H1 (cell line): ENCODE measurements at regions not wholly inside any gene's neighbourhood (a gene's known extent, or its start where the extent isn't known, plus 50 kb on each side); places are given as distances from the start of the nearest gene placed in this dataset.

Source experiments
- CTCF ChIA-PET: fragments of 300-600 bp; sonication (Branson Sonifier 250); formaldehyde crosslinking; loops from one replicate; lab custom pipeline; 2021; ENCODE audit not compliant: partially characterized antibody; lab: Charles Lee
- POLR2A ChIA-PET: fragments of 300-600 bp; sonication (Branson Sonifier 250); formaldehyde crosslinking; loops from one replicate; lab custom pipeline; 2021; ENCODE audit warnings: inconsistent platforms; ENCODE audit not compliant: partially characterized antibody; lab: Charles Lee
- DNase-seq, 2 experiments: peaks; one replicate each; pipeline versions ENCODE4 v3.0.0 to v3.0.0-alpha.2; 2010 to 2022; ENCODE audit warnings: low spot score in 2 of 2, low read depth in 1 of 2, mixed read lengths in 1 of 2
- FAIRE-seq: peaks from 2 replicates; lab custom pipeline; 2011; peaks lifted over from hg19 to GRCh38; lab: Jason Lieb, UNC
- H2AFZ ChIP-seq: 2 replicates; pipeline ENCODE4 v1.8.1; 2012; ENCODE audit warnings: low read length, inconsistent platforms
- H2AK5ac ChIP-seq: 2 replicates; pipeline ENCODE4 v1.6.1; 2013; ENCODE audit warnings: low read depth, low read length
- H2BK120ac ChIP-seq: replicated peaks from 2 replicates; pipeline ENCODE3; 2013; ENCODE audit warnings: low read depth, low read length, inconsistent platforms
- H2BK12ac ChIP-seq: 2 replicates; pipeline ENCODE4 v1.6.1; 2013; ENCODE audit warnings: low read depth, low read length
- H2BK15ac ChIP-seq: 2 replicates; pipeline ENCODE4 v1.6.1; 2013; ENCODE audit warnings: low read length
- H2BK20ac ChIP-seq: 2 replicates; pipeline ENCODE4 v1.6.1; 2013; ENCODE audit warnings: low read length
- H2BK5ac ChIP-seq: 2 replicates; pipeline ENCODE4 v1.6.1; 2013; ENCODE audit warnings: low read depth, low read length
- H3K14ac ChIP-seq: 2 replicates; pipeline ENCODE4 v1.6.1; 2013; ENCODE audit warnings: inconsistent platforms; ENCODE audit not compliant: insufficient read length
- H3K18ac ChIP-seq: 2 replicates; pipeline ENCODE4 v1.6.1; 2013; ENCODE audit warnings: low read length; ENCODE audit errors: extremely low read depth
- H3K23ac ChIP-seq: 2 replicates; pipeline ENCODE4 v1.6.1; 2013; ENCODE audit warnings: inconsistent platforms; ENCODE audit not compliant: insufficient read length
- H3K23me2 ChIP-seq: 2 replicates; pipeline ENCODE4 v1.6.1; 2013; ENCODE audit warnings: low read depth, low read length
- H3K27ac ChIP-seq: 2 replicates; pipeline ENCODE4 v1.6.1; 2011; ENCODE audit warnings: low read depth, low read length, inconsistent platforms
- H3K27me3 ChIP-seq, 4 experiments: replicated peaks in 1 of 4; 1 replicate in 1 of 4; 2 replicates in 3 of 4; pipeline versions ENCODE4 v1.6.1 to v1.8.1; 2011 to 2013; ENCODE audit warnings: low read length in 3 of 4, mild to moderate bottlenecking in 3 of 4, inconsistent platforms in 2 of 4, mixed read lengths in 2 of 4, moderate library complexity in 1 of 4; ENCODE audit not compliant: control insufficient read depth in 3 of 4, insufficient read depth in 3 of 4; ENCODE audit errors: extremely low read depth in 1 of 4
- H3K36me3 ChIP-seq, 4 experiments: 2 replicates each; pipeline versions ENCODE4 v1.6.1 to v1.8.1; 2011 to 2013; ENCODE audit warnings: mild to moderate bottlenecking in 4 of 4, low read length in 3 of 4, moderate library complexity in 2 of 4, control low read depth in 1 of 4, inconsistent platforms in 1 of 4; ENCODE audit not compliant: insufficient read depth in 4 of 4, control insufficient read depth in 2 of 4
- H3K4ac ChIP-seq: replicated peaks from 2 replicates; pipeline ENCODE3; 2013; ENCODE audit warnings: low read length, low read depth, mixed read lengths, inconsistent platforms; ENCODE audit not compliant: insufficient read length
- H3K4me1 ChIP-seq, 4 experiments: replicated peaks in 1 of 4; 1 replicate in 1 of 4; 2 replicates in 3 of 4; pipeline versions ENCODE4 v1.6.1 to v1.8.1; 2011 to 2013; ENCODE audit warnings: low read length in 3 of 4, inconsistent platforms in 2 of 4, mixed read lengths in 1 of 4; ENCODE audit not compliant: insufficient read depth in 4 of 4, control insufficient read depth in 3 of 4
- H3K4me2 ChIP-seq, 2 experiments: 2 replicates each; pipeline versions ENCODE4 v1.6.1 to v1.8.1; 2011 to 2013; ENCODE audit warnings: low read depth in 2 of 2, low read length in 2 of 2, control low read depth in 1 of 2, inconsistent platforms in 1 of 2, mild to moderate bottlenecking in 1 of 2; ENCODE audit not compliant: insufficient read depth in 1 of 2
- H3K4me3 ChIP-seq, 4 experiments: fragments of 200-600, 300-600 bp in 1 of 4; sonication (generic), shearing (Covaris generic), sonication (Bioruptor Twin) in 1 of 4; 2 replicates each; pipeline versions ENCODE4 v1.5.1 to v1.8.1; 2011 to 2016; ENCODE audit warnings: low read length in 4 of 4, low read depth in 3 of 4, control low read depth in 2 of 4, inconsistent platforms in 2 of 4, mild to moderate bottlenecking in 2 of 4, mixed read lengths in 1 of 4, moderate library complexity in 1 of 4; ENCODE audit not compliant: insufficient read depth in 2 of 4; ENCODE audit errors: extremely low read depth in 1 of 4
- H3K56ac ChIP-seq: replicated peaks from 2 replicates; pipeline ENCODE3; 2013; ENCODE audit warnings: low read depth, mild to moderate bottlenecking, mixed read lengths, low read length, inconsistent platforms; ENCODE audit not compliant: insufficient read length
- H3K79me1 ChIP-seq: 2 replicates; pipeline ENCODE4 v1.6.1; 2013; ENCODE audit warnings: low read depth, low read length, control low read depth
- H3K79me2 ChIP-seq, 2 experiments: 2 replicates each; pipeline versions ENCODE4 v1.6.1 to v1.8.1; 2012 to 2013; ENCODE audit warnings: low read length in 2 of 2, mild to moderate bottlenecking in 2 of 2, inconsistent platforms in 1 of 2; ENCODE audit not compliant: insufficient read depth in 2 of 2, control insufficient read depth in 1 of 2
- H3K9ac ChIP-seq, 4 experiments: replicated peaks in 1 of 4; 1 replicate in 1 of 4; 2 replicates in 3 of 4; pipeline versions ENCODE4 v1.6.1 to v1.8.1; 2011 to 2013; ENCODE audit warnings: low read depth in 3 of 4, low read length in 3 of 4, control low read depth in 2 of 4, mild to moderate bottlenecking in 2 of 4, moderate library complexity in 2 of 4, inconsistent platforms in 1 of 4; ENCODE audit errors: extremely low read depth in 1 of 4
- H3K9me3 ChIP-seq, 2 experiments: 2 replicates each; pipeline versions ENCODE4 v1.6.1 to v1.8.1; 2012 to 2013; ENCODE audit warnings: mild to moderate bottlenecking in 2 of 2, moderate library complexity in 2 of 2, control low read depth in 1 of 2, inconsistent platforms in 1 of 2, low read depth in 1 of 2, low read length in 1 of 2, mixed read lengths in 1 of 2; ENCODE audit not compliant: insufficient read depth in 2 of 2
- H4K20me1 ChIP-seq, 2 experiments: replicated peaks in 1 of 2; 2 replicates each; pipeline versions ENCODE3 to v1.8.1; 2011 to 2013; ENCODE audit warnings: inconsistent platforms in 2 of 2, low read length in 2 of 2, mild to moderate bottlenecking in 1 of 2; ENCODE audit not compliant: insufficient read depth in 2 of 2, control insufficient read depth in 1 of 2
- H4K5ac ChIP-seq: 2 replicates; pipeline ENCODE4 v1.6.1; 2013; ENCODE audit warnings: low read length, low read depth, mixed read lengths, inconsistent platforms; ENCODE audit not compliant: insufficient read length
- H4K8ac ChIP-seq: 2 replicates; pipeline ENCODE4 v1.8.0; 2013; ENCODE audit warnings: mild to moderate bottlenecking, moderate library complexity, low read length, inconsistent platforms; ENCODE audit not compliant: insufficient read depth; ENCODE audit errors: extremely low read depth
- H4K91ac ChIP-seq: replicated peaks from 2 replicates; pipeline ENCODE3; 2013; ENCODE audit warnings: low read length, mixed read lengths, inconsistent platforms; ENCODE audit not compliant: insufficient read length
- CBX8 ChIP-seq: fragments of 300-800, 300-1000 bp; sonication (generic); IDR thresholded peaks from 2 replicates; pipeline ENCODE4 v1.7.1; 2016; ENCODE audit warnings: low read depth, low read length, borderline replicate concordance
- CREB1 ChIP-seq: IDR thresholded peaks from 2 replicates; pipeline ENCODE4 v1.6.1; 2012; ENCODE audit warnings: inconsistent platforms
- EP300 ChIP-seq, 2 experiments: IDR thresholded peaks; 1 replicate in 1 of 2; 2 replicates in 1 of 2; pipeline ENCODE4 v1.6.1; 2011 to 2012; ENCODE audit warnings: low read depth in 2 of 2, low read length in 2 of 2, mild to moderate bottlenecking in 2 of 2, borderline replicate concordance in 1 of 2, inconsistent platforms in 1 of 2, moderate library complexity in 1 of 2
- FOSL1 ChIP-seq: IDR thresholded peaks from 2 replicates; pipeline ENCODE4 v1.6.1; 2011; ENCODE audit warnings: mild to moderate bottlenecking, low read depth, low read length, moderate library complexity; ENCODE audit not compliant: insufficient read depth
- GABPA ChIP-seq: IDR thresholded peaks from 2 replicates; pipeline ENCODE4 v1.6.1; 2011; ENCODE audit warnings: mild to moderate bottlenecking, low read length, moderate library complexity, borderline replicate concordance; ENCODE audit not compliant: insufficient read depth
- JUN ChIP-seq: IDR thresholded peaks from 2 replicates; pipeline ENCODE4 v1.6.1; 2011; ENCODE audit warnings: low read depth, mild to moderate bottlenecking, improper control_type of control experiment, low read length
- KDM4A ChIP-seq: IDR thresholded peaks from one replicate; pipeline ENCODE4 v1.7.1; 2012; ENCODE audit warnings: low read depth, mild to moderate bottlenecking, moderate library complexity, low read length, inconsistent platforms; ENCODE audit not compliant: severe bottlenecking
- KDM5A ChIP-seq: fragments of 200-600 bp; IDR thresholded peaks from 2 replicates; pipeline ENCODE4 v1.7.1; 2012; ENCODE audit warnings: mild to moderate bottlenecking, low read length, inconsistent platforms, mixed read lengths
- NRF1 ChIP-seq: IDR thresholded peaks from 2 replicates; pipeline ENCODE4 v1.6.1; 2011; ENCODE audit warnings: mild to moderate bottlenecking, low read depth, low read length, improper control_type of control experiment
- SIN3A ChIP-seq, 2 experiments: IDR thresholded peaks in 1 of 2; conservative IDR thresholded peaks in 1 of 2; 2 replicates each; pipeline ENCODE4 v1.6.1; 2011 to 2012; ENCODE audit warnings: low read length in 2 of 2, improper control_type of control experiment in 1 of 2, low read depth in 1 of 2, mild to moderate bottlenecking in 1 of 2
- SIX5 ChIP-seq: IDR thresholded peaks from 2 replicates; pipeline ENCODE4 v1.6.1; 2011; ENCODE audit warnings: mild to moderate bottlenecking, low read depth, low read length
- TEAD4 ChIP-seq: IDR thresholded peaks from 2 replicates; pipeline ENCODE4 v1.6.1; 2012; ENCODE audit warnings: low read depth, low read length, inconsistent platforms, mixed read lengths
- USF2 ChIP-seq: IDR thresholded peaks from 2 replicates; pipeline ENCODE4 v1.6.1; 2011; ENCODE audit warnings: low read length, improper control_type of control experiment
- WGBS, 2 experiments: shearing (Covaris generic) in 1 of 2; methylation state at CpG; one replicate each; pipeline versions ENCODE4 v1.1.6 to v1.1.7; 2013 to 2015; ENCODE audit warnings: low lambda C conversion rate in 2 of 2, mixed read lengths in 2 of 2, inconsistent platforms in 1 of 2, low coverage in 1 of 2, missing lambda C conversion rate in 1 of 2; ENCODE audit not compliant: insufficient replicate concordance in 2 of 2, insufficient coverage in 1 of 2, insufficient read length in 1 of 2; ENCODE audit errors: extremely low coverage in 1 of 2, missing lambda C conversion rate in 1 of 2; 5-methylcytosine and 5-hydroxymethylcytosine counted together

GRCh38 chr5:91433861-91434260 is 50.7 kb upstream of the ARRDC3 start:
- Histone ChIP-seq H3K4me1 (peaks cover 0 to 3% (median 1%) of the 10 kb centered on the region in 4 experiments; a peak in 3 of 7 replicates), H4K20me1 (no peaks in the 10 kb centered on the region), H3K27me3 (no peaks in the 10 kb centered on the region), H3K9me3 (0 out of 4 replicates have a peak, but pooled peaks cover 0 to 2% of the 10 kb centered on the region in 2 experiments), H3K4me2 (no peak overlapping the region), H3K23me2 (no peaks in the 10 kb centered on the region), H3K27ac (no peak overlapping the region), H2BK12ac (no peak overlapping the region), H2BK5ac (no peak overlapping the region), H3K4me3 (no peak overlapping the region), H4K91ac (no peak overlapping the region), H3K36me3 (no peaks in the 10 kb centered on the region), H2AFZ (no peak overlapping the region), H3K79me1 (no peaks in the 10 kb centered on the region), H3K18ac (no peak overlapping the region), H3K14ac (no peak overlapping the region), H2AK5ac (no peak overlapping the region), H3K4ac (no peak overlapping the region), H3K79me2 (no peaks in the 10 kb centered on the region), H2BK15ac (no peak overlapping the region), H2BK120ac (no peak overlapping the region), H2BK20ac (no peak overlapping the region), H3K9ac (no peak overlapping the region), H4K8ac (no peak overlapping the region), H4K5ac (no peak overlapping the region), H3K56ac (no peak overlapping the region), H3K23ac (no peak overlapping the region)
- no peak for DNase-seq
- POLR2A ChIA-PET: no interaction called here
- no peak for FAIRE-seq
- CTCF ChIA-PET: interaction anchor here (0.6 to 8.0 kb wide), 5 partner anchors 14 to 650 kb away, joined by 3 to 52 read pairs (median 3); no protein-coding TSS in a partner anchor
- 100% methylated on average over 1 of the region's 1 CpG; no CpG with 5 or more reads in 1 of the 2 experiments for WGBS, 2 experiments
- TF ChIP-seq GABPA: no peak
- TF ChIP-seq KDM5A: no peak
- TF ChIP-seq TEAD4: no peak
- no peak for TF ChIP-seq SIN3A (conservative IDR thresholded peaks at IDR 0.05 in 1 of 2, IDR thresholded peaks at IDR 0.05 in 1 of 2; ENCODE audit: low read depth in 1 of 2, low read length in 2 of 2)
- TF ChIP-seq CREB1: no peak
- TF ChIP-seq FOSL1: no peak
- TF ChIP-seq KDM4A: no peak
- TF ChIP-seq EP300 (IDR thresholded peaks at IDR 0.05; ENCODE audit: borderline replicate concordance in 1 of 2, low read depth in 2 of 2, low read length in 2 of 2): no peak
- no peak for TF ChIP-seq JUN
- no peak for TF ChIP-seq CBX8
- TF ChIP-seq USF2: no peak
- TF ChIP-seq NRF1: no peak
- TF ChIP-seq SIX5: no peak
